ENCODE measurements at regions not wholly inside any gene's neighbourhood (a gene's known extent, or its start where the extent isn't known, plus 50 kb on each side); places are given as distances from the start of the nearest gene placed in this dataset.

DNA sequence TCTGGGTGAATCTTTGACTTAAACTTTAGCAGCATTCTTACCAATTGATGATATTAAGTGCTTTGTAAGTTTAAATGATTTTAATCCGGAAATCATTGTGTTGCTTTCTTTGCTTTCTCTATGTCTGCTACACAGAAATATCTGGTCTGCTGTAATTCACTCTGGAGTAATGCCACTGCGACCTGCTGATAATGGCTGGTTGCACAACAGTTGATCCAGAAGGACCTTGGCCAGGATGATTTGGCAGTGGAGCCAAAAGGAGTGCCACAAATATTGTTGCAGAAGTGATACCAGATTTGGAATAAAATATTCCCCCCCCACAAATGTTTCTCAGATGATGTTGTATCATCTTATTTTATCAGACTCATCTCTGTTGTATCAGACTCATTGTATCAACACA is 2063.9 kb downstream of the MRPL39 start:
- TF ChIP-seq CTCF (IDR thresholded peaks at IDR 0.05; ENCODE audit: control insufficient read depth, insufficient read depth, low read depth, low read length, missing control alignments), result no peak
- H3K4me3 ChIP-seq (ENCODE audit: control insufficient read depth, low read depth, low read length), result no peak overlapping the region
- DNase-seq (ENCODE audit: low read depth), result no peak

GRCh38 chr21:23542097-23542496 is 2065.2 kb downstream of the MRPL39 start:
- no peak for TF ChIP-seq CTCF (IDR thresholded peaks at IDR 0.05; ENCODE audit: control insufficient read depth, insufficient read depth, low read depth, low read length, missing control alignments)
- no peak for DNase-seq (ENCODE audit: low read depth)

GRCh38 chr21:23541571-23541970 is 2065.7 kb downstream of the MRPL39 start:
- no peak overlapping the region for H3K4me3 ChIP-seq (ENCODE audit: control insufficient read depth, low read depth, low read length)
- TF ChIP-seq CTCF (IDR thresholded peaks at IDR 0.05; ENCODE audit: control insufficient read depth, insufficient read depth, low read depth, low read length, missing control alignments), result no peak
- no peak for DNase-seq (ENCODE audit: low read depth)

More at GRCh38 chr21:23542097-23542496, 2065.2 kb downstream of the MRPL39 start:
- no peak overlapping the region for H3K4me3 ChIP-seq (ENCODE audit: control insufficient read depth, low read depth, low read length)

DNA sequence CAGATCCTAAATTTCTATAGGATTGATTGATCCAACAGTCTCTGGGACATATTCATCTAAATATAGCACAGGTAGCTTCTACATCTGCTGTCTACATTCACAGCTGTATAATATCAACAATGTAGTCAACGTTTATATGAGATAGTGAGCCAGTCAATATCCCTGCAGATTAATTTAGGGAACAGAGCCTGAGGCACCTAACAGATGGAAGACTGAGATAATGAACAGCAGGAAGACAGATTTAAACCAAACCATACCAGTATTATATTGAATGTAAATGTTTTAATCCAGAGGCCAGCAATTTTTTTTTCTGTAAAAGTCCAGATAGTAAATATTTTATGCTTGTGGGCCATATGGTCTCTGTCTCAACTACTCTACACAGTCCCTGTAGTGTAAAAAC is 2072.4 kb downstream of the MRPL39 start:
- H3K4me3 ChIP-seq (ENCODE audit: control insufficient read depth, low read depth, low read length), result no peak overlapping the region
- TF ChIP-seq CTCF (IDR thresholded peaks at IDR 0.05; ENCODE audit: control insufficient read depth, insufficient read depth, low read depth, low read length, missing control alignments), result no peak
- DNase-seq (ENCODE audit: low read depth), result no peak

DNA sequence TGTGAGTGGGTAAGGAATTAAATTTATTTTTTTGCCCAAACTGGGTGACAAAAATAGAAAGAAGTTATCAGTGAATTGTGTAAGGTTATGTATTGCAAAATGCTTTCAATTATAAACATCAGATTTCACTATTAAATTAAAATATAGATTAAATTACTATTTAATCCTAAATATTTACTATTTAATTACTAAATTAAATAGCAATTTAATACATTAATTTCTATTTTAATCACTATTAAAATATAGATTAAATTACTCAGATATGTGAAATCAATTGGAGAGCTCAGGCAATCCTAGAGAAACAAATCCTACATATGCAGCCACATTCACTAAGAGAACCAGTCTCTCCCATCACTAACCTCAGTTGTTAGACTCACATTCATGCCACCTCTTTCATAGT is 2075.8 kb downstream of the MRPL39 start:
- no peak for DNase-seq (ENCODE audit: low read depth)
- no peak overlapping the region for H3K4me3 ChIP-seq (ENCODE audit: control insufficient read depth, low read depth, low read length)
- TF ChIP-seq CTCF (IDR thresholded peaks at IDR 0.05; ENCODE audit: control insufficient read depth, insufficient read depth, low read depth, low read length, missing control alignments), result no peak

GRCh38 chr21:23524685-23525084 is 2082.6 kb downstream of the MRPL39 start:
- H3K4me3 ChIP-seq (ENCODE audit: control insufficient read depth, low read depth, low read length), result no peak overlapping the region
- no peak for TF ChIP-seq CTCF (IDR thresholded peaks at IDR 0.05; ENCODE audit: control insufficient read depth, insufficient read depth, low read depth, low read length, missing control alignments)
- no peak for DNase-seq (ENCODE audit: low read depth)

GRCh38 chr21:23522751-23523150 is 2084.5 kb downstream of the MRPL39 start:
- H3K4me3 ChIP-seq (ENCODE audit: control insufficient read depth, low read depth, low read length), result no peak overlapping the region
- TF ChIP-seq CTCF (IDR thresholded peaks at IDR 0.05; ENCODE audit: control insufficient read depth, insufficient read depth, low read depth, low read length, missing control alignments), result no peak
- no peak for DNase-seq (ENCODE audit: low read depth)

Measured in AG09309 (cell line).